ENCODE measurements at regions not wholly inside any gene's neighbourhood (a gene's known extent, or its start where the extent isn't known, plus 50 kb on each side); places are given as distances from the start of the nearest gene placed in this dataset.

GRCh38 chr14:42854061-42854460 lies 1247.4 kb downstream of the LRFN5 start:
- H3K4me3 ChIP-seq (replicated peaks in 1 of 2; ENCODE audit: low read depth in 2 of 2, low read length in 2 of 2), result no peak overlapping the region
- TF ChIP-seq CTCF (IDR thresholded peaks at IDR 0.05; ENCODE audit: low read depth, low read length), result no peak
- no peak for DNase-seq (ENCODE audit: low read depth in 2 of 2)

- TF ChIP-seq CTCF (IDR thresholded peaks at IDR 0.05; ENCODE audit: low read depth, low read length), result no peak
- DNase-seq (ENCODE audit: low read depth in 2 of 2), result no peak
- H3K4me3 ChIP-seq (replicated peaks in 1 of 2; ENCODE audit: low read depth in 2 of 2, low read length in 2 of 2), result no peak overlapping the region
Observed at GRCh38 chr14:42848652-42849051, 1242.0 kb downstream of the LRFN5 start.

- no peak for DNase-seq (ENCODE audit: low read depth in 2 of 2)
- no peak for TF ChIP-seq CTCF (IDR thresholded peaks at IDR 0.05; ENCODE audit: low read depth, low read length)
- no peak overlapping the region for H3K4me3 ChIP-seq (replicated peaks in 1 of 2; ENCODE audit: low read depth in 2 of 2, low read length in 2 of 2)
Observed at GRCh38 chr14:42814817-42815216, 1208.1 kb downstream of the LRFN5 start.

- DNase-seq (ENCODE audit: low read depth in 2 of 2), result peak; percentile 41 to 47
- no peak for TF ChIP-seq CTCF (IDR thresholded peaks at IDR 0.05; ENCODE audit: low read depth, low read length)
- H3K4me3 ChIP-seq (replicated peaks in 1 of 2; ENCODE audit: low read depth in 2 of 2, low read length in 2 of 2), result no peak overlapping the region
Observed at GRCh38 chr14:42806909-42807315, 1200.2 kb downstream of the LRFN5 start.

- DNase-seq (ENCODE audit: low read depth in 2 of 2), result no peak
- no peak overlapping the region for H3K4me3 ChIP-seq (replicated peaks in 1 of 2; ENCODE audit: low read depth in 2 of 2, low read length in 2 of 2)
- no peak for TF ChIP-seq CTCF (IDR thresholded peaks at IDR 0.05; ENCODE audit: low read depth, low read length)
Observed at GRCh38 chr14:42804141-42804540, 1197.5 kb downstream of the LRFN5 start.

- no peak for TF ChIP-seq CTCF (IDR thresholded peaks at IDR 0.05; ENCODE audit: low read depth, low read length)
- no peak overlapping the region for H3K4me3 ChIP-seq (replicated peaks in 1 of 2; ENCODE audit: low read depth in 2 of 2, low read length in 2 of 2)
Observed at GRCh38 chr14:42802346-42802745, 1195.7 kb downstream of the LRFN5 start.

GRCh38 chr14:42792166-42792565 lies 1185.5 kb downstream of the LRFN5 start:
- no peak for TF ChIP-seq CTCF (IDR thresholded peaks at IDR 0.05; ENCODE audit: low read depth, low read length)
- no peak overlapping the region for H3K4me3 ChIP-seq (replicated peaks in 1 of 2; ENCODE audit: low read depth in 2 of 2, low read length in 2 of 2)
- DNase-seq (ENCODE audit: low read depth in 2 of 2), result no peak

More at GRCh38 chr14:42802346-42802745, 1195.7 kb downstream of the LRFN5 start:
- DNase-seq (ENCODE audit: low read depth in 2 of 2), result no peak
